NT2/D1 (cell line): ENCODE measurements at regions not wholly inside any gene's neighbourhood (a gene's known extent, or its start where the extent isn't known, plus 50 kb on each side); places are given as distances from the start of the nearest gene placed in this dataset.

ENCODE experiments used
- DNase-seq: peaks from one replicate; pipeline ENCODE4 v3.0.0-alpha.2; 2011; ENCODE audit warnings: low read depth, low spot score
- H3K27me3 ChIP-seq: 2 replicates; pipeline ENCODE4 v1.6.0; 2011; ENCODE audit warnings: mild to moderate bottlenecking; ENCODE audit not compliant: insufficient read length, insufficient read depth
- H3K36me3 ChIP-seq: 2 replicates; pipeline ENCODE4 v1.6.1; 2011; ENCODE audit warnings: mild to moderate bottlenecking, low read length, mixed read lengths; ENCODE audit not compliant: insufficient read depth, insufficient read length
- H3K4me1 ChIP-seq: 2 replicates; pipeline ENCODE4 v1.5.1; 2011; ENCODE audit not compliant: insufficient read depth, insufficient read length
- H3K4me3 ChIP-seq: 2 replicates; pipeline ENCODE4 v1.5.1; 2011; ENCODE audit warnings: low read depth; ENCODE audit not compliant: insufficient read length
- H3K9ac ChIP-seq: 2 replicates; pipeline ENCODE4 v1.6.0; 2011; ENCODE audit warnings: low read depth; ENCODE audit not compliant: insufficient read length
- H3K9me3 ChIP-seq: 2 replicates; pipeline ENCODE4 v1.5.1; 2011; ENCODE audit warnings: mild to moderate bottlenecking, low read length; ENCODE audit not compliant: insufficient read depth
- SUZ12 ChIP-seq: IDR thresholded peaks from 2 replicates; pipeline ENCODE4 v1.6.1; 2011; ENCODE audit not compliant: insufficient read length, insufficient read depth; ENCODE audit errors: extremely low read depth
- YY1 ChIP-seq: IDR thresholded peaks from 2 replicates; pipeline ENCODE4 v1.6.1; 2011; ENCODE audit not compliant: insufficient read length, insufficient read depth
- ZNF274 ChIP-seq: IDR thresholded peaks from 2 replicates; pipeline ENCODE4 v1.6.1; 2011; ENCODE audit warnings: mild to moderate bottlenecking, low read depth, low read length

DNA sequence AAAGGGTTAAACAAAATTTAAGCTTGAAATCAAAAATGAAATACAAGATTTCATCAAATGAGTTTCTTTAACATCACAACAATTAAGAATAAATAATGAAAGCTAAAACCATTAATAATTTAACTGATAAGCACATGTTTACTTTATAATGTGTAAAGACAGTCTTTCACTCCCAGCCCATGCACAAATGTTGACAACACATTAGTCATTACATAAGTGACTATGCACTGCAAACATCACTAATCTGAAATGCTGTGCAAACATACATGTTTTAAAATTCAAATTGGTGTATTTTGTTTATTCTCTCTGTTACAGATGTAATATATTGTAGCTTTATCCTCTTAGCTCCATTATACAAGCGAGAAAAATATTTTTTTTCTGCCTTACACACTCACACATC lies 220.6 kb upstream of the CPXCR1 start:
- H3K9me3 ChIP-seq = no peaks in the 10 kb centered on the region
- no peaks in the 10 kb centered on the region for H3K27me3 ChIP-seq
- no peaks in the 10 kb centered on the region for H3K36me3 ChIP-seq
- no peak for TF ChIP-seq SUZ12
- no peak for TF ChIP-seq ZNF274
- no peak for TF ChIP-seq YY1
- no peak for DNase-seq
- H3K4me3 ChIP-seq = no peak overlapping the region
- H3K4me1 ChIP-seq = no peaks in the 10 kb centered on the region
- no peak overlapping the region for H3K9ac ChIP-seq

DNA sequence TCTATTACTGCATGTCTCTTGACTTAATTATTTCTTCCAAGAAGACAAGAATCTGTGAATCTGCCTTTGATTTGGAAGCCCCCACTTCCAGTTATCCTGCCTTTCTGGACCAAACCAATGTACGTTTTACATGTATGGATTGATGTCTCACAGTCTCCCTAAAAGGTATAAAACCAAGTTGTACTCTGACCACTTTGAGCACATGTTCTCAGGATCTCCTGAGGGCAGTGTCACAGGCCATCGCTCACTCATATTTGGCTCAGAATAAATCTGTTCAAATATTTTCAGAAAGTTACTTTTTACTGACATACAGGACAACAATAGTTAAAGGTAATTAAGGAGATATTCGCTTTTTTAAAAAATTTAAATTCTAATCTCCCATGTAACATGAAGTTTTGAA lies 188.6 kb upstream of the CPXCR1 start:
- Histone ChIP-seq H3K27me3 (no peaks in the 10 kb centered on the region), H3K9me3 (no peaks in the 10 kb centered on the region), H3K4me3 (no peak overlapping the region), H3K4me1 (no peaks in the 10 kb centered on the region), H3K9ac (no peak overlapping the region), H3K36me3 (no peaks in the 10 kb centered on the region)
- no peak for DNase-seq
- TF ChIP-seq YY1 = no peak
- no peak for TF ChIP-seq SUZ12
- TF ChIP-seq ZNF274 = no peak

DNA sequence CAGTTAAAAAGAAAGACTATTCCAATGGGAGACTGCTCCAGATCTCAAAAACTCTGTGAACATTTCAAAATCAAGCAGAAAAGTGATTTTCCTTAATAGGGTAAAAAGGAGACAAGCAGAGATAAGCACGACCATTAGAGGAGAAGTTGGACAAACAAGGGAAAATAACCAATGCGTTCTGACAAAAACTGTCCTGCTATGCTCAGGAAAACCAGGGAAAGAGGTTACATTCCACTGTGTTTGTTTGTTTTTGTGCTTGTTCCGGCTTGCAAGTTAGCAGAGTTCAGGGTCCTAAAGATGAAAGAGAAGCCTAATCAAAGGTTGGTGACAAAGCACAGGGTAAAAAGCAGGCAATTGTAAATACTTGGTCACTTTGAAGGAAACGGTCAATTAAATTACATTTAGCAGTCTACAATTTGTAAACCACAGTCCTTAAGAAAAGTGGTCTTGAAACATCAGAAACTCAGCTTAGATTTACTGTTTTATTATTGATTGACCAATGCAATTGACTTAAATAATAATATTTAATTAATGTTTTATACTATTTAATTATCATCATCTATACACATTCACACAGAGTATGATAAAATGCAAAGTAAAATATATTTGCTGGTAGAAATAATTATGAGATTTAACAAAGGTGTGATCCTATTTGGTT lies 186.2 kb upstream of the CPXCR1 start:
- Histone ChIP-seq H3K9me3 (no peaks in the 10 kb centered on the region), H3K4me3 (no peak overlapping the region), H3K4me1 (no peaks in the 10 kb centered on the region), H3K9ac (no peak overlapping the region), H3K36me3 (no peaks in the 10 kb centered on the region), H3K27me3 (no peaks in the 10 kb centered on the region)
- DNase-seq = no peak
- TF ChIP-seq SUZ12 (no peak), YY1 (no peak), ZNF274 (no peak)

DNA sequence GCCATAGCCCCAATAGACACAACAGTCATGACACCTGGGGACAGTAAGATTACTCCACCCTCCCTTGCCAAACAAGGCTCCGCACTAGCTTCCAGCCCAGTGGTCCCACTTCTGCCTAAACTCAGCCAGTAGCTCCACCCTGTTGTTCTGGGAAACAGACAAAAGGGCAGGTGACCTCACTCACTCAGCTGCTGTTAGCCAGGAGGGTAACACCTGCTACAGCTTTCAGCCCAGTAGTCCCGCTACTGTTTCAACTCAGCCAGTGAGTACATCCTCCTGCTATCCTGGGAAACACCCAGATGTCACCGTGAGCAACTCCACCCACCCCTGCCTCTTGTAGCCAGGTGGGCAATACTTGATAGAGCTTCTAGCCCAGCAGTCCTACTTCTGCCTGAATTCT lies 162.7 kb upstream of the CPXCR1 start:
- Histone ChIP-seq H3K9me3 (no peaks in the 10 kb centered on the region), H3K9ac (no peak overlapping the region), H3K4me1 (no peaks in the 10 kb centered on the region), H3K4me3 (no peak overlapping the region), H3K27me3 (no peaks in the 10 kb centered on the region), H3K36me3 (no peaks in the 10 kb centered on the region)
- no peak for TF ChIP-seq YY1
- no peak for TF ChIP-seq ZNF274
- no peak for TF ChIP-seq SUZ12
- no peak for DNase-seq

DNA sequence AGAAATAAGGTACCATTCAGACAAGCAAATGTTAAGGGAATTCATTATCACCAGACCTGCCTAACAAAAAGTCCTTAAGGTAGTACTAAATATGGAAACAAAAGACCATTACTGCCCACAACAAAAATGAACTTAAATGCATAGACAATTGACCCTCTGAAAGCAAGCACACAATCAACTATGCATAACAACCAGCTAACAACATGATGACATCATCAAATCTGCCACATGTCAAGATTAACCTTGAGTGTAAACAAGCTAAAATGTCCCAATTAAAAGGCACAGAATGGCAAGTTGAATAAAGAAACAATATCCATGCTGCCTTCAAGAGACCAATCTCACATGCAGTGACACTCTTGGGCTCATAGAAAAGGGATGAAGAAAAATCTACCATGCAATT lies 160.7 kb upstream of the CPXCR1 start:
- Histone ChIP-seq H3K9me3 (no peaks in the 10 kb centered on the region), H3K4me1 (no peaks in the 10 kb centered on the region), H3K9ac (no peak overlapping the region), H3K27me3 (no peaks in the 10 kb centered on the region), H3K36me3 (no peaks in the 10 kb centered on the region), H3K4me3 (no peak overlapping the region)
- TF ChIP-seq YY1 (no peak), SUZ12 (no peak), ZNF274 (no peak)
- DNase-seq = no peak

DNA sequence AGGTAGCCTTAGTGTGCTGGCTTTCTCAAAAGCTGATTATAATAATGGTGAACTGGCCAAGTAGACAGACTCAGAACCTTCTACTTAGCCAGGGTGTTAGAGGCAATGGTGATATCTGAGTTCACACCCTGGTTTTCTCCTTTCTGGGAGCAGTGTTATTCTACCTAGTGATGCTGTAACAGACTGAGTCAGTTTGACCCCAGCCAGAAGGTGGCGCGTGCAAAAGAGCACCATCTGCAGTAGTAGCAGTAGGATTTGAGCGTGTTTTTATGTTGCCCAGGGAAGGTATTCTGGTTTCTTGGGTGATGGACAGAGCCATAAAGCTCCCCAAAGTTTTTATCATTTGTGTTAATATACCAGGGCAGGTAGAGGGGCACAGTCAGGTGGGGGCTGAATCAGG lies 143.8 kb upstream of the CPXCR1 start:
- H3K4me3 ChIP-seq = no peak overlapping the region
- TF ChIP-seq ZNF274 (no peak), SUZ12 (no peak)
- H3K9ac ChIP-seq = no peak overlapping the region
- DNase-seq = no peak
- no peaks in the 10 kb centered on the region for H3K36me3 ChIP-seq
- H3K9me3 ChIP-seq = no peaks in the 10 kb centered on the region; the same call in 1 of the 2 replicates
- H3K27me3 ChIP-seq = no peaks in the 10 kb centered on the region
- H3K4me1 ChIP-seq = no peaks in the 10 kb centered on the region

DNA sequence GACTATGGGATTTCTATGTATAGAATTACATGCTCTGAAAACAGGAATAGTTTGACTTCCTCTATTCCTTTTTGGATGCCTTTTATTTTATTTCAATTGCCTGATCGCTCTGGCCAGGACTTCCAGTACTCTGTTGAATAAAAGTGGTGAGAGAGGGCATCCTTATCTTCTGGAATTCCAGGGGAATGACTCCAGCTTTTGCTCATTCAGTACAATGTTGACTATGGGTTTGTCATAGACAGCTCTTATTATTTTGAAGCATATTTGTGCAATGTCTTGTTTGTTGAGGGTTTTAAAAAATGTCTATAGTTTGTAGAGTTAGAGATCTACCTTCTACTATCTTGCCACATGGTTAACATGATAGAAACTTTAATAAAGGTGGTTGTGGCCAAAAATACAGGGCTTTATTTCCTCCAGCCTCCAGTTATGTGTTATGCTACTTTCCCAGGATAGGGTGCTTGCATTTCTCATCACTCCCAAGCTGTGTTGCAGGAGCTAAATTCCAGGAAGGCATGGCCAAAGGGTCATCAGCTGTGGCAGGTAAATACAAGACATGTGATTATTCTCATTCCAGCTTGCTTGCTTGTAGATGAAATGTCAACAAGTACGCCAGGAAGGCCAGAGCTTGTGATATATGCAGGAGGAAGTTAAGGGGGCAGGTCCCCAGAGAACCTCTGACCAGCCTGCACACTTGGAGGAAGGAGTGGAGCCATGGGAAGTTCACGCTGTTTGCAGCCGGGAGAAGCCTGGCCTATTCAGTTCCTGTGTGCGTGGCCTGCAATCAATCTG lies 142.4 kb upstream of the CPXCR1 start:
- no peaks in the 10 kb centered on the region for H3K27me3 ChIP-seq
- H3K36me3 ChIP-seq = no peaks in the 10 kb centered on the region
- no peak overlapping the region for H3K9ac ChIP-seq
- H3K9me3 ChIP-seq = no peaks in the 10 kb centered on the region
- no peak for DNase-seq
- no peak overlapping the region for H3K4me3 ChIP-seq
- H3K4me1 ChIP-seq = no peaks in the 10 kb centered on the region
- TF ChIP-seq ZNF274 (no peak), YY1 (no peak), SUZ12 (no peak)
